SJSA1 (cell line): ENCODE measurements at regions not wholly inside any gene's neighbourhood (a gene's known extent, or its start where the extent isn't known, plus 50 kb on each side); places are given as distances from the start of the nearest gene placed in this dataset.
A peak's percentile ranks its signal among the peaks of the same experiment; 100 is the strongest.

Experiments used
- DNase-seq, 2 experiments: peaks; one replicate each; pipeline ENCODE4 v3.0.0-alpha.2; 2015 to 2020; ENCODE audit warnings: low spot score in 2 of 2, low read depth in 1 of 2
- H3K27ac ChIP-seq: fragments of 250-450 bp; sonication (Bioruptor Pico); 2 replicates; pipeline ENCODE4 v1.5.1; 2020; ENCODE audit warnings: mild to moderate bottlenecking, moderate library complexity
- H3K27me3 ChIP-seq: fragments of 250-450 bp; sonication (Bioruptor Pico); replicated peaks from 2 replicates; pipeline ENCODE4 v1.5.1; 2020; ENCODE audit warnings: mild to moderate bottlenecking, moderate library complexity
- H3K36me3 ChIP-seq: fragments of 250-450 bp; sonication (Bioruptor Pico); 2 replicates; pipeline ENCODE4 v1.5.1; 2020; ENCODE audit warnings: mild to moderate bottlenecking
- H3K4me1 ChIP-seq: fragments of 250-450 bp; sonication (Bioruptor Pico); replicated peaks from 2 replicates; pipeline ENCODE4 v1.6.1; 2021; ENCODE audit warnings: mild to moderate bottlenecking
- H3K4me3 ChIP-seq: fragments of 250-450 bp; sonication (Bioruptor Pico); 2 replicates; pipeline ENCODE4 v1.5.1; 2020; ENCODE audit warnings: mild to moderate bottlenecking
- H3K9me3 ChIP-seq: fragments of 250-450 bp; sonication (Bioruptor Pico); replicated peaks from 2 replicates; pipeline ENCODE4 v1.5.1; 2020; ENCODE audit warnings: mild to moderate bottlenecking

- no peaks in the 10 kb centered on the region for H3K4me1 ChIP-seq
- DNase-seq = no peak
- no peaks in the 10 kb centered on the region for H3K36me3 ChIP-seq
- H3K27ac ChIP-seq = no peak overlapping the region
- no peak overlapping the region for H3K4me3 ChIP-seq
- no peaks in the 10 kb centered on the region for H3K9me3 ChIP-seq
- no peaks in the 10 kb centered on the region for H3K27me3 ChIP-seq
Measured at GRCh38 chr9:75616052-75616451, 274.4 kb upstream of the PCSK5 start.

GRCh38 chr9:75616841-75617566, 273.5 kb upstream of the PCSK5 start:
- H3K27ac ChIP-seq = no peak overlapping the region
- H3K36me3 ChIP-seq = no peaks in the 10 kb centered on the region
- H3K27me3 ChIP-seq = no peaks in the 10 kb centered on the region
- DNase-seq = no peak
- no peak overlapping the region for H3K4me3 ChIP-seq
- no peaks in the 10 kb centered on the region for H3K4me1 ChIP-seq
- no peaks in the 10 kb centered on the region for H3K9me3 ChIP-seq

DNA sequence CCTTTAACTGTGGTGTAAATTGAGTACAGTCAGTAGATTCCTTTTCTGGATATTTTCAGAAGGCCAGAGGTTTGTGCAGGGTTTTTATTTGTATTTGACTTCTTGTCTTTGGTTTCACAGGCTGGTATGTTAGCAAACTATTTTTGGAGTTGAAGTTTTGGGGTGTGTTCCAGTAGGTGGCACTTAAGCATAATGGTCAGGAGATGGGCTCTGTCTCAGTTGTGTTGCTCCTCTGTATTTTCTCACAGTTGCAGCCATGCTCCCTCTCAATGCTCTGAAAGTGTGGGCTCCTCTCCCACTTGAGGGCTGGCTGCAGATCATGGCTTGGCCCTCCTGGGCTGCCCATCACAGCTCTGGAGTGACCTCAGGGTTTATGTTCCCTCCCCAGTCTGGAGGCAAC, 267.0 kb upstream of the PCSK5 start:
- Histone ChIP-seq H3K27me3 (no peaks in the 10 kb centered on the region), H3K4me3 (no peak overlapping the region), H3K4me1 (no peaks in the 10 kb centered on the region), H3K36me3 (no peaks in the 10 kb centered on the region), H3K9me3 (no peaks in the 10 kb centered on the region), H3K27ac (no peak overlapping the region)
- no peak for DNase-seq

GRCh38 chr9:75624998-75625397, 265.5 kb upstream of the PCSK5 start:
- Histone ChIP-seq H3K36me3 (no peaks in the 10 kb centered on the region), H3K9me3 (no peaks in the 10 kb centered on the region), H3K4me3 (no peak overlapping the region), H3K27ac (no peak overlapping the region), H3K27me3 (no peaks in the 10 kb centered on the region), H3K4me1 (no peaks in the 10 kb centered on the region)
- DNase-seq = no peak

GRCh38 chr9:75626860-75627259, 263.6 kb upstream of the PCSK5 start:
- Histone ChIP-seq H3K27ac (no peak overlapping the region), H3K27me3 (no peaks in the 10 kb centered on the region), H3K4me1 (no peaks in the 10 kb centered on the region), H3K4me3 (no peak overlapping the region), H3K9me3 (no peaks in the 10 kb centered on the region), H3K36me3 (no peaks in the 10 kb centered on the region)
- no peak for DNase-seq

GRCh38 chr9:75628952-75629351, 261.5 kb upstream of the PCSK5 start:
- H3K36me3 ChIP-seq = no peaks in the 10 kb centered on the region
- no peak overlapping the region for H3K27ac ChIP-seq
- H3K4me3 ChIP-seq = no peak overlapping the region
- H3K4me1 ChIP-seq = no peaks in the 10 kb centered on the region
- no peaks in the 10 kb centered on the region for H3K27me3 ChIP-seq
- H3K9me3 ChIP-seq = no peaks in the 10 kb centered on the region
- DNase-seq = no peak

GRCh38 chr9:75633451-75634057, 256.9 kb upstream of the PCSK5 start:
- no peak overlapping the region for H3K4me3 ChIP-seq

GRCh38 chr9:75636427-75637045, 253.9 kb upstream of the PCSK5 start:
- DNase-seq = no peak
- no peaks in the 10 kb centered on the region for H3K27me3 ChIP-seq

More at GRCh38 chr9:75633451-75634057, 256.9 kb upstream of the PCSK5 start:
- no peak overlapping the region for H3K27ac ChIP-seq
- DNase-seq = no peak
- H3K4me1 ChIP-seq = no peaks in the 10 kb centered on the region
- no peaks in the 10 kb centered on the region for H3K27me3 ChIP-seq
- H3K9me3 ChIP-seq = no peaks in the 10 kb centered on the region
- no peaks in the 10 kb centered on the region for H3K36me3 ChIP-seq

GRCh38 chr9:75639971-75640610, 250.4 kb upstream of the PCSK5 start:
- no peaks in the 10 kb centered on the region for H3K27me3 ChIP-seq
- H3K36me3 ChIP-seq = no peaks in the 10 kb centered on the region
- H3K9me3 ChIP-seq = no peaks in the 10 kb centered on the region
- H3K4me1 ChIP-seq = no peaks in the 10 kb centered on the region
- DNase-seq = no peak
- H3K27ac ChIP-seq = no peak overlapping the region
- no peak overlapping the region for H3K4me3 ChIP-seq

More at GRCh38 chr9:75636427-75637045, 253.9 kb upstream of the PCSK5 start:
- no peak overlapping the region for H3K27ac ChIP-seq
- H3K36me3 ChIP-seq = no peaks in the 10 kb centered on the region
- no peaks in the 10 kb centered on the region for H3K4me1 ChIP-seq
- H3K9me3 ChIP-seq = no peaks in the 10 kb centered on the region
- no peak overlapping the region for H3K4me3 ChIP-seq

- H3K4me3 ChIP-seq = no peak overlapping the region
- H3K27me3 ChIP-seq = no peaks in the 10 kb centered on the region
- H3K9me3 ChIP-seq = no peaks in the 10 kb centered on the region
- no peak for DNase-seq
- H3K4me1 ChIP-seq = no peaks in the 10 kb centered on the region
- no peaks in the 10 kb centered on the region for H3K36me3 ChIP-seq
- H3K27ac ChIP-seq = no peak overlapping the region
Measured at GRCh38 chr9:75642522-75642921, 248.0 kb upstream of the PCSK5 start.

DNA sequence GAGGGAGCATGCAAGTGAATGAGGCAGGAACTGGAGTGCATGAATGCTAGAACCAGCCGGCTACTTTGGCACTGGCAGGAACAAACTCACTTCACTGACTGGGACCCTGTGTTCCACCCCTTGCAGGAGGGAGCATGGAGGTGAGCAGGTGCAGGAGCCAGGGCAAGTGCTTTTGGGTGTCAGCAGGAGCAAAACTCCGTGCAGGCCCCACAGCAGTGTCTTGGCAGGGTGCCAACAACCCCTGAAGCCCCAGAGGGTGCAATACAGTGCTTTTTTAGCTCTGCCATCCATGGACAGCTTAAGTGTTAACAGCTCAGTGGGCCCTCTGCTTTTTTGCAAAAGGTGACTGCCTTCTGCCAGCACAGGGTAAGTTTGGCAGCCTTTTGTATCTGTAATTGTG, 245.8 kb upstream of the PCSK5 start:
- Histone ChIP-seq H3K9me3 (no peaks in the 10 kb centered on the region), H3K27ac (no peak overlapping the region), H3K36me3 (no peaks in the 10 kb centered on the region), H3K4me3 (no peak overlapping the region), H3K27me3 (no peaks in the 10 kb centered on the region), H3K4me1 (no peaks in the 10 kb centered on the region)
- no peak for DNase-seq

DNA sequence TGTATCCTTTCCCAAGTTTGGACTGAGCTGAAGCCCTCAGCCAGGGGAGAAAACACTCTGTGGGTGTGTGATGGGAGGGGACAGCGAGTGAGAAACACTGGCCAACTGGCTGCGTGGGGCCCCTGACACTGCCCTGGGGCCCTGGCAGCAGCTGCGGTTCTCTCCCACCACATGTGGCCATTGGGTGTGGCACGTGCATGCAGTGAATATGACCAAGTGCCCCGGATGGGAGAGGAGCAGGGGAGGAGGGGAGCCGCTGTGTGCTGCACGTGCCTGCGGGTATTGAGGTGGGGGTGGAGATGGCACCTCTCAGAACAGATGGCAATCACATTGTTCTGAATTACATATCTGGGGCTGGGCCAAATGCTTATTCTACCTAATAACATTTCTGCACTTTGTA, 242.4 kb upstream of the PCSK5 start:
- Histone ChIP-seq H3K27me3 (no peaks in the 10 kb centered on the region), H3K36me3 (no peaks in the 10 kb centered on the region), H3K27ac (no peak overlapping the region), H3K4me3 (no peak overlapping the region), H3K9me3 (no peaks in the 10 kb centered on the region), H3K4me1 (no peaks in the 10 kb centered on the region)
- no peak for DNase-seq

- no peaks in the 10 kb centered on the region for H3K36me3 ChIP-seq
- H3K4me1 ChIP-seq = no peaks in the 10 kb centered on the region
- no peak overlapping the region for H3K27ac ChIP-seq
- no peak overlapping the region for H3K4me3 ChIP-seq
- DNase-seq = no peak
- no peaks in the 10 kb centered on the region for H3K9me3 ChIP-seq
- no peaks in the 10 kb centered on the region for H3K27me3 ChIP-seq
Measured at GRCh38 chr9:75649060-75649459, 241.4 kb upstream of the PCSK5 start.

GRCh38 chr9:75651709-75652108, 238.8 kb upstream of the PCSK5 start:
- Histone ChIP-seq H3K9me3 (no peaks in the 10 kb centered on the region), H3K27ac (no peak overlapping the region), H3K27me3 (no peaks in the 10 kb centered on the region), H3K36me3 (no peaks in the 10 kb centered on the region), H3K4me3 (no peak overlapping the region), H3K4me1 (no peaks in the 10 kb centered on the region)
- DNase-seq = peak in 1 of 2 experiments; percentile 9
